Lower leg skin (tissue), 4 donors: ENCODE measurements at regions not wholly inside any gene's neighbourhood (a gene's known extent, or its start where the extent isn't known, plus 50 kb on each side); places are given as distances from the start of the nearest gene placed in this dataset.

Experiments used
- DNase-seq, 2 donors: peaks; one replicate each; pipeline ENCODE4 v3.0.0-alpha.2; 2019; ENCODE audit warnings: low spot score in 2 of 2
- H3K4me3 ChIP-seq: fragments of 200-600 bp; sonication (generic); 2 replicates; pipeline ENCODE4 v1.5.1; 2017; ENCODE audit warnings: mild to moderate bottlenecking, low read depth; ENCODE audit not compliant: poor library complexity, severe bottlenecking
- POLR2A ChIP-seq, 2 donors: fragments of 450-650 bp; IDR thresholded peaks; one replicate each; pipeline ENCODE4 v1.6.1; 2016 to 2017; ENCODE audit warnings: antibody characterized with exemption in 2 of 2, mild to moderate bottlenecking in 1 of 2, moderate library complexity in 1 of 2
- WGBS, 2 donors: methylation state at CpG; one replicate each; pipeline ENCODE4 v1.1.5; 2018; 5-methylcytosine and 5-hydroxymethylcytosine counted together
- intact Hi-C: fragments of 100-400 bp; cut with DNase I; formaldehyde crosslinking; loops from one replicate; pipeline ENCODE4 v1.15.0; 2023; ENCODE audit warnings: low total_unique reads
- TF ChIP-seq, protein P1 (sequence below), 3 donors: fragments of 450-650 bp; IDR thresholded peaks; one replicate each; pipeline ENCODE4 v1.5.1; 2016; ENCODE audit warnings: antibody characterized with exemption in 3 of 3, mild to moderate bottlenecking in 3 of 3, moderate library complexity in 2 of 3

DNA sequence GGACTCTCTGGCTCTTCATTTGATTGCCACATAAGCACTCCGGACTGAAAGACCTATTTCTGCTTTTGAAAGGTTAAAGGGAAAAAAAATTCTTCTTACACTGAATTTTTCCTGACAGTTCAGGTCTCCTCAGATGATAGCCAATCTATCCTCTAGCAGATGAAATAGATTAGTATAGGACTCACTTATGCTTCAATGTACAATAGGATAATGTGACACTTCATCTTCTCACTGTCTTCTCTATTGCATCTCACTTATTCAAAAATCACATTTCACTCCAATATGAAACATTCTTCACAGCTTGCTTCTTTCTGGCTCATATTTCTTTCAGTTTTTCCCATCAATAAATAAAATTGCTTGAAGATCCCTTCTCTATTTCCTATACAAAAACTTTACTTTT lies 860.9 kb upstream of the SLITRK6 start:
- 90 to 92% methylated on average over 1 of the region's 1 CpG for WGBS, 2 donors
- TF ChIP-seq, protein P1, sequence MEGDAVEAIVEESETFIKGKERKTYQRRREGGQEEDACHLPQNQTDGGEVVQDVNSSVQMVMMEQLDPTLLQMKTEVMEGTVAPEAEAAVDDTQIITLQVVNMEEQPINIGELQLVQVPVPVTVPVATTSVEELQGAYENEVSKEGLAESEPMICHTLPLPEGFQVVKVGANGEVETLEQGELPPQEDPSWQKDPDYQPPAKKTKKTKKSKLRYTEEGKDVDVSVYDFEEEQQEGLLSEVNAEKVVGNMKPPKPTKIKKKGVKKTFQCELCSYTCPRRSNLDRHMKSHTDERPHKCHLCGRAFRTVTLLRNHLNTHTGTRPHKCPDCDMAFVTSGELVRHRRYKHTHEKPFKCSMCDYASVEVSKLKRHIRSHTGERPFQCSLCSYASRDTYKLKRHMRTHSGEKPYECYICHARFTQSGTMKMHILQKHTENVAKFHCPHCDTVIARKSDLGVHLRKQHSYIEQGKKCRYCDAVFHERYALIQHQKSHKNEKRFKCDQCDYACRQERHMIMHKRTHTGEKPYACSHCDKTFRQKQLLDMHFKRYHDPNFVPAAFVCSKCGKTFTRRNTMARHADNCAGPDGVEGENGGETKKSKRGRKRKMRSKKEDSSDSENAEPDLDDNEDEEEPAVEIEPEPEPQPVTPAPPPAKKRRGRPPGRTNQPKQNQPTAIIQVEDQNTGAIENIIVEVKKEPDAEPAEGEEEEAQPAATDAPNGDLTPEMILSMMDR (IDR thresholded peaks at IDR 0.05): no peak
- no peak for TF ChIP-seq POLR2A (IDR thresholded peaks at IDR 0.05)
- no peak for DNase-seq
- intact Hi-C loops: no loop called here
- no peak overlapping the region for H3K4me3 ChIP-seq

GRCh38 chr13:86665842-86666241 lies 866.6 kb upstream of the SLITRK6 start:
- no peak for DNase-seq
- WGBS, 2 donors: 87 to 91% methylated on average over 3 of the region's 3 CpGs
- H3K4me3 ChIP-seq: no peak overlapping the region
- no peak for TF ChIP-seq POLR2A (IDR thresholded peaks at IDR 0.05)
- TF ChIP-seq, protein P1 (IDR thresholded peaks at IDR 0.05): no peak
- intact Hi-C loops: no loop called here

- intact Hi-C loops: no loop called here
- DNase-seq: no peak
- TF ChIP-seq, protein P1 (IDR thresholded peaks at IDR 0.05): no peak
- no peak for TF ChIP-seq POLR2A (IDR thresholded peaks at IDR 0.05)
- H3K4me3 ChIP-seq: no peak overlapping the region
Measured at GRCh38 chr13:86673931-86674431, 874.8 kb upstream of the SLITRK6 start.

DNA sequence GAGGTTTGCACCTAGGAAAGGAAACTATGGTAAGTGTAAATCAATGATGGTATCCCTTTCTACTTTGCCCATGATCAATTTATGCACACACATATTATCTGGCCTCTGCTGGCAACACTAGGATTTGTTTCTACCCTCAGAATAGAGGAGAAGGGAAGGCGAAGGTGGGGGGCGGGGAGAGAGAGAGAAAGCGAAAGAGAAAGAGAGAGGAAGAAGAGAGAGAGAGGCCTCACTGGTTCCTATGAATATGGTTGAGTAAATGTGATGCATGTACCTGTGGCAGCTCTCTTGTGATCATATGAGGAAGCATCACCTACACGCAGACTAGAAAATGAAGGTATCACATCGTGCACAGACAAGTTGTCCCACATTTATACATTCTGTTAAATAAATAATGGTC lies 882.0 kb upstream of the SLITRK6 start:
- intact Hi-C loops: no loop called here
- no peak for DNase-seq
- WGBS, 2 donors: 71 to 72% methylated on average over 5 of the region's 5 CpGs
- no peak overlapping the region for H3K4me3 ChIP-seq
- TF ChIP-seq, protein P1 (IDR thresholded peaks at IDR 0.05): no peak
- no peak for TF ChIP-seq POLR2A (IDR thresholded peaks at IDR 0.05)

- TF ChIP-seq, protein P1 (IDR thresholded peaks at IDR 0.05): no peak
- no peak for TF ChIP-seq POLR2A (IDR thresholded peaks at IDR 0.05)
- DNase-seq: no peak
- intact Hi-C loops: no loop called here
- no peak overlapping the region for H3K4me3 ChIP-seq
Measured at GRCh38 chr13:86684402-86684801, 885.2 kb upstream of the SLITRK6 start.

DNA sequence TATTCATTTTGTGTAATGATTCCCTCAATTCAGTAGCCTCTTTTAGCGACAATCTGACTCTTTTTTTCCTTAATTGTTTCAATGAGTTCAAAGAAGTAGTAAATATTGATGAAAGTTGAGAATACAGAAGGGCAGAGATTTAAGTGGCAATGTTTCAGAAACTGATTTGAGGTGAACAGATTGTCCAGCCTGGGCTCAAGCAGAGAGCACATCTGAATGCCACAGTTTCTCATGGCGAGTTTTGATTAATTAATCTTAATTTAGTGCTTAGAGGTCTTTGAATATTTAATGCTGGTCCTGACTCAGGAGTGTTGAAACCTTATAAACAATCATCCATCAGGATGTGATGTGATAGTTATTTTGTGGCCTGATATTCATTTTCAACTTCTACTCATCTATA lies 890.7 kb upstream of the SLITRK6 start:
- no peak for TF ChIP-seq POLR2A (IDR thresholded peaks at IDR 0.05)
- TF ChIP-seq, protein P1 (IDR thresholded peaks at IDR 0.05): no peak
- no peak overlapping the region for H3K4me3 ChIP-seq
- WGBS, 2 donors: 73 to 79% methylated on average over 2 of the region's 2 CpGs
- DNase-seq: no peak
- intact Hi-C loops: no loop called here
